ENCODE measurements at regions not wholly inside any gene's neighbourhood (a gene's known extent, or its start where the extent isn't known, plus 50 kb on each side); places are given as distances from the start of the nearest gene placed in this dataset.

DNA sequence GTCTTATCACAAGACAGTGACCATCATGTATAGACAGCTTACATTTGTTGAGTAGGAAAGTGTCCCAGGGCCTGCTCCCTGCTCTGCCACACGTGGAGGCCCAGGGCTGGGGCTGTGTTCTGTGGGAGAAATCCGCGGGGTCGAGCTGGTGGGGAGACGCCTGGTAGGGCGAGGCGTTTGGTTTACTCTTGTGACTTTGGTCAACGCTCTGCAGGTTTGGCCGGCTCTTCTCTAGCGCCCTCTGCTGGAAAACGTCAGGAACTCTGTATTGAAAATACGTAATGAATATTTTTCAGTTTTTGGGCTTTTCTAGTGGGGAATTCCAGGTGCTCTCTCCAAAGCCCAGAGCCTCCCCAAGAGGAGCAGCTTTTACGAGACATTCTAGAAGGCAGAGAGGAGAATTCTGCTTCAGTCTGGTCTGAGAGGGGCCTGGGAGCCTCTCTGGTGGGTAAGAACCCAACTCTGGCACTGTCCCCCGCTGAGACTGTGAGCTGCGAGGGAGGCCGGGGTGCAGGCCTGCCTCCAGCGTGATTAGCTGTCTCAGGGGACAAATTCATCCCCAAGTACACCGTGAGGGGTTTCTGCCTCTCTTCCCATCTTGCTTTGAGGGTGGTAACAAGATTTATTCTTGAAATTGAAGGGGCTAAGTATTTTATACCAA lies 112.6 kb upstream of the RALGAPA2 start:
- peak; percentile 76 for DNase-seq

DNA sequence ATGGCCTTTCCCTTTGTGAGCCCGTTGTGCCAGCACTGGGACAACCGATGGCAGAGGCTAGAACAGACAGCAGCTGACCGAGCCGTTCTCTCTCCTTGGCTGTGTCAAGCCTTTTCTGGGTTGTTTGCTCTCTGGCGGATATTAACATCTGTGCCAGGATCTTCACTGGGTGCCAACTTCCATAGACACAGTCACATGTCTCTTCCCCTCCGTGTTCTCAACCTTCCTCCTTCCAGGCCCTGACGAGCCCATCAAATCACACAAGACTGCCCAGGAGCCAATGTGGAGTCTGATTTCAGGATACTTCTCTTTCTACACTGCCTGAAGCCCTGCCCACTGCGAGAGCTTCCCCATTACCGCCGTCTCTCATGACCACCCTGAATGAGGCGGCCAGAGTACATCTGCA lies 111.0 kb upstream of the RALGAPA2 start:
- no peak for DNase-seq

DNA sequence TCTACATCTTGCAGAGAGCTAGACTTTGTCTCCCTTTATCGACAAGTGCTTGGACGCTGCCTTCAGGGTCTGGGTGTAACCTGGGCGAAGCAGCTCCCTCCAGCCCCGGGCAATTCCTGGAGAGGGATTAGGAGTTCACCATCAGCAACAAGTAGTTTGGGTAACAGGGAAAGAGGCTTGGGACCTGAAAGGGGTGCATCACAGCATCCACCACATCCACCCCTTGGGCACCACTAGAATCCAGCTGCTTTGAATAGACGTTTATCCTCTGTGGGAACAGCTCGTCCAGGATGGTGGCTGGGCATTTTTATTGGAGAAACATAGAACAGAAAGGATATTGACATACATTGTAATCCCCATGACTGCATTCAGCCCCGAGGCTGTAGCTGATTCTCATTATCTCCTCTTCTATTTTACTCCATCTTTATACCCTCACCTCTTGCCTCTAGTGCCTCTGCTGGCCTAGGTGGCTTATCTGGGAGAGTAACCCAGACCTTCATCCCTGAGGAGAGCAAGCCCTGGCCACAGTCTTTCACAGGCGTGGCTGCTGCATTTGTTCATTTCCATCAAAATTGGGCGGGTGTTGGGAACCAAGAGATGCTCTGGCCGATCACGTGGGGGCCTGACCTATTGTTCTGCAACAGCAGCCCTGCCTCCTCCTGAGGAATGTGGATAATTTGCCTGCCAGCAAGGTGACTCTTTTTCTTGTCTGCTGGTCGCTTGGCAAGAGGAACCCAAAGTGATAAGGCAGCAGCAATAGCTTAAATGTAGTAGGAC lies 109.2 kb upstream of the RALGAPA2 start:
- no peak for DNase-seq

DNA sequence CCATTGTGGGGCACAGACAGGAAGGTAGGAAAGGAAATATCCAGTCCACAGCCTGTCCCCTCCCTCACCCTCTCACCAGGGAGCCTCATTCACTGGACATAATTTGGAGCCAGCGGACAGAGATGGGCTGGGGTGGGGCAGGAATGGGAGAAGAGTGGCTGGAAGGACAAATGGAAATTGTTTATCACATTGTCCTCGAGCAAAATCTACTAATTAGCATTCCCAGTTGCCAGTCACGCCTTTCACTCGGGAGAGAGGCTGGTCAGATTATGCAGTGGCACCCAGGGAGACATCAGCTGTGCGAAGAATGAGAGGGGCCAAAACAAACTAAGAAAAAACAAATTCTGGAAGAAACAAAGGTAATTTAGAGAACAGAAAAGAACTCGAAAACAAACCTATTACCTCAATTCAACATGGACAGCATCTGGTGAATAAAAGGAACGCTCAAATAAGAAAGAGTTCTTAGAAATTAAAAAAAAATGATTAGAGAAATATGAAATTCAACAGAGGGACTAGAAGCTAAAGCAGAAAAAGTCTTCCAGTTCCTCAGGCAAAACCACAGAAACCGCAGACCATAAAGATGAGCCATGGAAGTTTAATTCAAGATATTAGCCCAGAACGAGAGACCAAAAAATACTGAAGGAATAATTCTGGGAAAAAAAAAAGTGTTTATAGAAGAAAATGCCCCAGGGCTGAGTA lies 108.5 kb upstream of the RALGAPA2 start:
- DNase-seq, result no peak

DNA sequence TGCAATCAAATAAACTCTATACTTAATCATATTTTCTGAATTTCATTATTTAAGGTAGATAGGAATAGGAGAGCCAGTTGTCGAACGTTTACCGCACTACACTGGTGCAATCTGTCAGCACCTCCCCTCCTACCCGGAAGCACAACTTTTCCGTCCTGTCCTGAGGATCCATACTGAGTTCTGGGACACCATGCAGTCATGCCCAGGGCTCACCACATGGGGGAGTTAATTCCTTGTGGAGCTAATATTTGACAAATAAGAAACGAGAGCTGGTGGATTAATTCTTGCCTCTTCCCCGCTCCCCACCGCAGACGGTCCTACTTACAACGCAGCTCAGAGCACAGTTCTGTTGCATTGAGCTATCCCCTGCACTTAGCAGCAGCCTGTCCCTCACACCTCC lies 107.7 kb upstream of the RALGAPA2 start:
- peak; percentile 21 for DNase-seq

DNA sequence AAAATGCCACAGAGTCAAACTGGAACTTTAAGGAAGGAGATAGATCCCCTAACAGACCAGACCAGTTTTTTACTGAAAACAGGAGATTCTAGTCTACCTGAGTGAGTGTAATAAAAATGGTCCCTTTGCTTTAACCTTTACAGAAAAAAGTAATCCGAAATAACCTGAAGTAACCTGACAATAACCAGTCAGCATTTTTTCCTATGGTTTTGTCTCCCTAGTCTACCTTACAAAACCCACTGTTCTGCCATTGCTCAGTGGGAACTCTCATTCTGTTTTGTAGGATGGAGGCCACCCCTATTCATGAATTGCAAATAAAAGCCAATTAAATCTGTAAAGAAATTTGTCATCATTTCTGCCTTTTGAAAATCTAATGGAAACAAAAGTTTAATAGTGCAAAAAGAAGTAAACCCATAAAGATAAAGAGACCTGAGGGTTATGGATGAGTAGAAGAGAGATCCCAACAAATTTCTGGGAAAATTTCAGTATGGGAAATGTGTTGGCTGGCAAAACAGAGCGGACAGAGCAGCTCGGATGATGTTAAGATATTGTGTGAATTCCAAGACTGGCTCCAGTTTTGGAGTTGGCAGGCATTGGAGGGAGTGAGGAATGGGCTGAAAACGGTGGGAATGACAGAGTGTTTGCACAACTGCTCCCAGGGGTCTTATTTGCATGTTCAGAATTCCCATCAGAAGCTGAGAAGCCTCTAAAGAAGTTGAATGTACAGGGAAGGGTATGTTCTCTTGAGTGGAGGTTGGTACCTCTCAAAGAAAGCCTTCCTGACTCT lies 104.7 kb upstream of the RALGAPA2 start:
- no peak for DNase-seq

DNA sequence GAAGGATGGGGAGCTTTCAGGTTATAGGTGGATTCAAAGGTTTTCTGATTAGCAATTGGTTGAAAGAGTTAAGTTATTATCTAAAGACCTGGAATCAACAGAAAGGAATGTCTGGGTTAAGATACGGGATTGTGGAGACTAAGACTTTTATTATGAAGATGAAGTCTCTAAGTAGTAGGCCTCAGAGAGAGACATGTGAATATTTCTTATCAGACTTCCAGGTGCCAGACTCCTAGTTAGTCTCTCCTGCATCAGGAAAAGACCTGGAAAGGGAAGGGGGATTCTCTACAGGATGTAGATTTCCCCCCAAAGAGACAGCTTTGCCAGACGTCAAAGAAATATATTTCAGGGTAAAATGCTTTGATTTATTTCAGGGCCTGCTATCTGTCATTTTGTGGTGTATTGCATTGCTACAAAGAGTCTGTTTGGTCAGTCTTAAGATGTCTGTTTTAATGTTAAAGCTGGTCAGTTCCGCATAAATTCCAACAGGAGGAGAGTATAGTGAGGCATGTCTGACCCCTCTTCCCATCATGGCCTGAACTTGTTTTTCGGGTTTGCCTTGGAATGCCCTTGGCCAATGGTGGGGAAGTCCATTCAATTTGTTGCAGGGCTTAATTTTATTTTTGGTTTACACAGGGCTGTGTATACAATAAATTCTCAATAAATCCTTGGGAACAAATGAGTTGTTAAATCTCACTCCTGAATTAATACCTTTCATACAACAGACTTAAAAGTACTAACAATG lies 103.4 kb upstream of the RALGAPA2 start:
- no peak for DNase-seq

DNA sequence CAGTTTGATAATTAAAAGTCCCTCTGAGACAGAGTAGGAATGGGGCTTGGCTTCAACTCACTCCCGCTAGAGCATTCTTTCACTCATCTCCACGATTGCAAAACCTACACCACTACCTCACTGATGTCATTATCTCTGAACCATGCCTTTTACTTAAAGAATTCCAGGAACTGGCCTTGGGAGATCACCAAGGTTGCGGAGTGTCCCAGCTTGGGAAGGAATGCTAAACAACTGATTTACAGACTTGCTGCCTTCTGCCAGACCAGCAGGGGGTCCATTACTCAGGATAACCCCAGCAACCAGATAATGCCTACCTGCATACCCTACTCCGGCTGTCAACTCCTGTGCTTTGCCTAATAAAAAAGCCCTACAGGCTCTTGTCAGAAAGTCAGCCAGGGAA lies 102.2 kb upstream of the RALGAPA2 start:
- DNase-seq, result no peak

DNA sequence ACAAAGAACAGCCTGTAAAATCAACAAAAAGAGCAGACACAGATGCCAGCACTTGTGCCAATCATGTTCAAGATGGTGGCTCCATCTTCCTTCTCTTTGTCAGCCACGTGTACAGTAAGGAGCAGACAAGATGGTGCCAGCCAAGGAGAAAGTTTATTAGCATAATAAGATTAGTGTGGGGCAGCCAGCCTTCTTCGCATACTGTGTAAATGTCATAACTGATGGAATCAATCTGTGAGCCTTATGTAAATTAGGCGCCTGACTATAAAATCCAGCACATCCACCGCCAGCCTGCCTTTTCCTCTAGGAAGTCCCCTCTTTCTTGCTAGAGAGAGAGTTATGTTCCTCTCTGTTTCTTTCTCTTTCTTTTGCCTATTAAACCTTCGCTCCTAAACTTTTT lies 99.7 kb upstream of the RALGAPA2 start:
- DNase-seq, result no peak

DNA sequence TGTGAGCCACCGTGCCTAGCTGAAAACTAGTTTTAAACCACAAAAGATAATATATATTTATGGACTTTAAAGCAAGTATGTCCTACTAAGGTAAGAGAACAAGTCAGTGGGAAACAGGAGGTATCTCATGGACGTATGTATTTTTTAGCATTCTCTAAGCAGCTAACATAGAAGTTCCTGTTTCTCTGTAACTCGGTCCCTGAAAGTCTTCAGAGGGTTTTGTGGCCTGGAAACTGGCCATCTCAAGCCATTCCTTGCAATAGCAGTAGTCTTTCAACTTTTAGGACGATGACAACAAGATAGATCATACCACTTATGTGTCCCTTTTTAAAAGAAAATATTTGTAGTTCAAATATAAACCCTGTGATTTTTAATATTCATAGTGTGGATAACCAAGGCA lies 95.6 kb upstream of the RALGAPA2 start:
- DNase-seq, result peak; percentile 17

DNA sequence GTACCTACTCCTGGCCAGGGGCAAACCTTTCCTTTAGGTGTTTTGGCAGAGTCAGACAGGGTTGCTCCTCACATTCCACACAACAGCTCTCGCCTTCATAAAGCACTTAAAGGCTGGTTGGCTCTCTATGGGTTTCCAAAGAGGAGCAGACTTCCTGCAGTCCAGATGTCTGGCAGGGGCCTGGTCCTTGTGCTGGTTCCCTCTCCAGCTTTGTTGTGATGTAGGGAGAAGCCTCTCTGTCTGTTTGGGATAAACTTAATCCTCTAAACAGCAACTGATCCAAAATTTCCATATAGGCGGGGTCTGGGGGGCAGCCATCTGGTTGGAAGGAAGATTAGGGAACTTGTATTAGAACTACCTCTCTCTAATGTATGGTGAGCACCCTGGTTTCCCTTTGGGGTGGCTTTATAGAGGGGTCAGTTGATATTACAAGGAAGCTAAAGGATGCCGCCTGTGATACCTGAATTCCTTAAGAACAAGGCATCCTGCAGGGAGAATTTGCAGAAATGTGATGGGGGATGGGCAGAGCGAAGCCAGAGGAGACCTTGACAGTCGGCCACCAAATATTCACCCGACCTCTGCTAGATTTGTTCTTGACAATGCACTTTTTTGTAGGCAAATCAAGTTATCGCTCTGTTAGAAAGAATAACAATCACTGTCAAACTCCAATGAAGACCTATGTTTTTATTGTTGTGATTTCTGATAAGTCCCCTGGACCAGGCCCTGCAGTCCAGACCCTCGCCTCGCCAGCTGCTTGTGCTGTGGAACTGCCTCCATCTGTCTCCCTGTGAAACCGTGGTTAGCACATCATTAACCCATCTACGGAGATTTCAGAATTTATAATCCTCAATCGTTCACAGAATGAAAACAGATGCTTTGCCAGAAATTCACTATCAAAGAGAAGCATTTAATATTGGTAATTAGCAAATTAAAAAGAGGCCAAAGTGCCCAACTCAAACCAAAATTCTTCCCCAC lies 94.0 kb upstream of the RALGAPA2 start:
- DNase-seq, result no peak

DNA sequence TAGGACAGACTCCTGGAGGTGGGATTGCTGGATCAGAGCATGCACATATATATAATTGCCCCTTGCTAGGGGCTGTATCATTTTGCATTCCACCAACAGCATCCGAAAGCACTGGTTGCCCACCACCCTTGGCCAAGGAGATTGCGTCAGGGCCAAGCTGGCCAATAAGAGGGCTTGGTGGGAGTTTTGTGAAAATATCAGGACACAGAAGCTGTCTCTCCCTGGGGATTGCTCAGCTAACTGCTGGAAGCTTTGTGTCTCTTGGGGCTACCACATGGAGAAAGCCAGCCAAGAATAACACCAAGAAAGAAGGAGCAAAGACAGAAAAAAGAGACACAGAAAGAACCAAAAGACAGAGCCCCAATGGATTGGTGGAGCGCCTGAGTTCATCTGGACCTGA lies 90.6 kb upstream of the RALGAPA2 start:
- DNase-seq, result no peak

DNA sequence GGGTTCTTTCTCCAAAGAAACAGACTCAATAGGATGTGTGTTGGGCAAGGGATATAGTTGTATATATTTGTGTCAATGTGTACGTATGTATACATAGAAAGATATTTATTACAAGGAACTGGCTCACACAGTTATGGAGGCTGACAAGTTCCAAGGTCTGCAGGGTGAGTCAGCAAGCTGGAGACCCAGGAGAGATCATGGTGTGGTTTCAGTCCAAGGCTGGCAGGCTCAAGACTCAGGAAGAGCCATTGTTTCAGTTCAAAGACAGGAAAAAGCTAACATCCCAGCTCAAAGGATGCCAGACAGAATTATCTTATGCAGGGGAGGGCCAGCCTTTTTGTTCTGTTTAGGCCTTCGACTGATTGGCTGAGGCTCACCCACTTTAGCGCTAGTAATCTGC lies 89.9 kb upstream of the RALGAPA2 start:
- no peak for DNase-seq

DNA sequence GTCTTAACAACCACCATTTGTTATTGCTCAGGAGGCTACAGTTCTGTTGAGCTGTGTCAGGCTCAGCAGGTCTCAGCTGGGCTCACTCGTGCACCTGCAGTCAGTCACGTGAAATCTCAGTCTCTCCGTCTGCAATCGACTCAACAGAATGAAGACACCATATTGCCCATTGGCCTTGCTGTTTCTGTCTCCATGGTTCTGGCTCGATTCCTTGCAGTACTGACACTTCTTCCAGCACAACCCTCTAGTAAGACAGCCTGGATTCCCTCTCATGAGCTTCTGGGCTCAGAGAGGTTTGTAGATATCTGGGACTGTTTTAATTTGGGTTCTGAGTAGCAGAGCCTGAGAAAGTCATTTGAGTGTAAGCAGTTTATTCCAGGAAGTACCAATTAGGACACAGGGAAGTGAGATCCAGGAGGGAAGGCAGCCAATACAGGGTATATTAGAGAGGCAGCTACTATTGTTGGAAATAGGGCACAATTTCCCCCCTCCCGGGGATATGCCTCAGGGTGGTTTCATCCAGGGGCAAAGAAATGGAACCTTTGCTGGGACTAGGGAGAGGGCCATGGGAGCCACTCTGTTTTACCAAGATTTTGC lies 87.4 kb upstream of the RALGAPA2 start:
- DNase-seq, result no peak

DNA sequence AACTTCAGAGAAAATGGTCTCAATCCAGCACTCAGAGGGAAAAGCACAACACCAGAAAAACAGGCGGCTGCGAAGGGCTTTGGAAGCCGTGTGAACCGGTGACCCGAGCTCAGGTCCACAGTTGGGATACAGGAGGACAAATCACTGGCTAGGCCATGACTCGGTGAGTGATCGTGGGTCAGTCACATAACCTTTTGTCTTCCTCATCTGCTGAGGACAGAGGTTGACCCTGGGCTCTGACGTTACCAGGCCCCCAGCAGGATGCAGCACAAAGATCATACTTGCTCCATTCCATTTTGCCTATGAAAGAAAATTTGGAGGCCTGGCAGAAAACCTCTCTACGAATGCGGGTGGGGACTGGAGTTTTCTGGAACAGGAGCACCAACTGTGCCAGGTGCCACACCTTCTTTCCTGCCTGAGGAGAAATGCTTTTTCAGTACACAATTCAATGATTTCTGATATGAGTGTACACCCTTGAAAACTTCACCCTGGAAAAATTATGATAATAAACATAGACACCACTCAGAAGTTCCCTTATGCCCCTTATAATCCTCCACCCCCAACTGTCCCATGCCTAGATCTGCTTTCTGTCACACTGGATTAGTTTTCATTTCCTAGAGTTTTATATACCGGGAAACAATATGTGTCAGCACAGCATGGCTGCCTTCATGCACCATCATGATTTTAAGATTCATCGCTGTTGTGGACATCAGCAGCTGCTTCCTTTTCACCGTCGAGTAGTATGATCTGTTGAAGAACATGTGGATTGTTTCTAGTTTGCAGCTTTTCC lies 85.3 kb upstream of the RALGAPA2 start:
- DNase-seq, result no peak

DNA sequence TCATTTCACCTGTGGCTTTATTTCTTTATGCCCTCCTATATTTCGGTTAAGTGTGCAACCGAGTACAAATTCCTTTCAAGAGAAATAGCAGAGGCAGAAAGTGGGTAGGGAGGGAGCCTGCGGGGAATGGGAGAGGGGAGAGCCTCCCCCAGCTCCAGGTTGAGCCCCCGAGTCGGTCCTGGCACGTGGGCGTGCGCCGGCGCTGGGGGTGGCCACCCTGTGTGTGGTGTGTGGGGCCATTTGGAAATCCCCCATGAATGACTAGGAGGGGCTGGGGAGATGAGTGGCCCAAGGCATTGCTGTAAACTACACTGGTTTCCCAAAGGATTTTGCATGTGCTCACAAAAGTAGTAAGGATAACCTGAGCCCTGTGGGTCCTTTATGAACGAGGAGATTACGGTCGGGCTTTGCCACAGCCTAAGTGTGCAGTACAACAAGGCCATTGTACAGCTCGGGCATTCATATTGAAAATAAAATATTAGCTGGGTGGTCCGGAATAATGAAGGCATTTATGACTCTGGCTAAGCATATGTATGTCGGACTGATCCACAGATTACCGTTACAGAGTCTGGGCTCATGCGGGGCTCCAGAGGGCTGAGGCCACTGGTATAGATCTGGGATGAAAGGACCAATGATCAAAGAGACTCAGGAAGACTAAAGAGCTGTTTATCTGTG lies 84.5 kb upstream of the RALGAPA2 start:
- DNase-seq, result no peak

DNA sequence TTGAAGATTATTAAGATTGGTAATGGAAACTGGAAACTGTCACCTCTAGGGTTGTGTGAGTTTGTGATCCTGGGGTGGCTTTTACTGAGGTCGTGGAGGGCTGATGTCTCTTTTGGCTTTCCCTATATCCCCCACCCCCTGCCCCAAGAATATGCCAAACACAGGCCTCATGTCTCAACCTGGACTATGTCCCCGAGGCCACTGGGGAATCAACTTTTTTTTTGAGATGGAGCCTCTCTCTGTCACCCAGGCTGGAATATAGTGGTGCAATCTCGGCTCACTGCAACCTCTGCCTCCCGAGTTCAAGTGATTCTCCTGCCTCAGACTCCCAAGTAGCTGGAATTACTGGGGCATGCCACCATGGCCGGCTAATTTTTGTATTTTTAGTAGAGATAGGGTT lies 83.3 kb upstream of the RALGAPA2 start:
- DNase-seq, result no peak

DNA sequence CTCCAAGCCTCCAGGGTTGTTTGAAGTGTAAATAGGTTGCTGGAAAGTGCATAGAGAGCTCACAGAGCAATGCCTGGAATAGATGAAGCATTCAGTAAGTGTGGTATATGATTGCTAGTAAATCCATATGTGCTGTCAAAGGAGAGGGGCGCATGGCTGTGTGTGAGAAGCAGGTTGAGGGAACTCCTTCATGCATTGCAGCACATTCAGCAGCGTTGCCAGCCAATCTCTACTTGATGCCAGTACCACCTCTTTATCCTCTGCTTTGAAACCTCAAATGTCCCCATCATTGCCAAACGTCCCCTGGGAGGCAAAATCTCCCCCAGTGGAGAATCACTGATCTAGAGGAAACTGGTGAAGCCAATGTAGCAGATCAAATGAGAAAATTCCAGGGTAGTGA lies 82.7 kb upstream of the RALGAPA2 start:
- DNase-seq, result no peak

DNA sequence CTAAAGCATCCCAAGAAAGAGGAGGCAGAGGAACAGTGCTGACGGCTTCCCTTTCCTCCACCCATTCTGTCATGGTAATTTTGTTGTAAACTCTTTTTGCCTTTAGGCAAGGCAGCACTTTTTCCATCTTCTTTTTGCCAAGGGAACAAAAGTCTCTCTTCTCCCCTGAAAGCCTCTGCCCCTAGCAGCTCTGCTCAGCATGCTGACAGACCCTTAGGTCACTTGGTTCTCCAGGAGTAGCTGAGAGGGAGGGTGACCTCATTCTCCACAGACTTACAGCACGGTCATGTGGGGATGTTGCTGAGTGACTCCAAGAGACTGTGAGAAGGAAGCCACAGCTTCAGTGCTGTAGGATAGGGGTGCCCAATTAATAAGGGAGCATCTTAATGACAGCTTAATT lies 81.1 kb upstream of the RALGAPA2 start:
- DNase-seq, result no peak
